SK-N-SH treated with all-trans-retinoic acid at 6 μM for 48 hours (cell line): ENCODE measurements at regions not wholly inside any gene's neighbourhood (a gene's known extent, or its start where the extent isn't known, plus 50 kb on each side); places are given as distances from the start of the nearest gene placed in this dataset.

Source experiments
- ATAC-seq: fragments of 200-7000 bp; cut with Tn5 transposase; 3 replicates; pipeline ENCODE4 v1.9.1; 2020; ENCODE audit warnings: mild to moderate bottlenecking, moderate library complexity
- ARNTL ChIP-seq: fragments of 450-650 bp; formaldehyde crosslinking; IDR thresholded peaks from 2 replicates; pipeline ENCODE4 v1.5.0; 2020; ENCODE audit warnings: low read depth, mild to moderate bottlenecking, moderate library complexity, borderline replicate concordance
- BACH2 ChIP-seq: fragments of 250-450 bp; sonication (Bioruptor Pico); IDR thresholded peaks from 2 replicates; pipeline ENCODE4 v1.9.0; 2021; ENCODE audit warnings: mild to moderate bottlenecking, borderline replicate concordance
- CSDC2 ChIP-seq: fragments of 250-450 bp; sonication (Bioruptor Pico); IDR thresholded peaks from 2 replicates; pipeline ENCODE4 v1.5.0; 2020; ENCODE audit warnings: mild to moderate bottlenecking, moderate library complexity
- ESRRG ChIP-seq: fragments of 250-450 bp; sonication (Bioruptor Pico); IDR thresholded peaks from 2 replicates; pipeline ENCODE4 v1.6.1; 2021; ENCODE audit warnings: mild to moderate bottlenecking
- GLIS3 ChIP-seq: fragments of 250-450 bp; sonication (Bioruptor Pico); IDR thresholded peaks from 2 replicates; pipeline ENCODE4 v1.5.0; 2020; ENCODE audit warnings: mild to moderate bottlenecking, moderate library complexity
- OSR1 ChIP-seq: fragments of 250-450 bp; sonication (Bioruptor Pico); IDR thresholded peaks from 2 replicates; pipeline ENCODE4 v1.8.0; 2022; ENCODE audit warnings: moderate library complexity, mild to moderate bottlenecking, inconsistent platforms
- PPARA ChIP-seq: fragments of 250-450 bp; sonication (Bioruptor Pico); IDR thresholded peaks from 2 replicates; pipeline ENCODE4 v1.5.0; 2020; ENCODE audit warnings: mild to moderate bottlenecking, borderline replicate concordance
- RARB ChIP-seq: fragments of 250-450 bp; sonication (Bioruptor Pico); IDR thresholded peaks from 2 replicates; pipeline ENCODE4 v1.8.0; 2021; ENCODE audit warnings: mild to moderate bottlenecking, moderate library complexity
- SNAI2 ChIP-seq: fragments of 250-450 bp; sonication (Bioruptor Pico); IDR thresholded peaks from 2 replicates; pipeline ENCODE4 v1.5.0; 2020; ENCODE audit warnings: mild to moderate bottlenecking, moderate library complexity
- TCF4 ChIP-seq: fragments of 250-450 bp; sonication (Bioruptor Pico); IDR thresholded peaks from 2 replicates; pipeline ENCODE4 v1.8.0; 2021; ENCODE audit warnings: mild to moderate bottlenecking, moderate library complexity, borderline replicate concordance
- TOX ChIP-seq: fragments of 250-450 bp; sonication (Bioruptor Pico); IDR thresholded peaks from 2 replicates; pipeline ENCODE4 v1.8.0; 2021; ENCODE audit warnings: mild to moderate bottlenecking, moderate library complexity, borderline replicate concordance
- ZC3H10 ChIP-seq: fragments of 250-450 bp; sonication (Bioruptor Pico); IDR thresholded peaks from 2 replicates; pipeline ENCODE4 v1.5.1; 2021; ENCODE audit warnings: mild to moderate bottlenecking, moderate library complexity
- ZFP3 ChIP-seq: fragments of 250-450 bp; sonication (Bioruptor Pico); IDR thresholded peaks from 2 replicates; pipeline ENCODE4 v1.5.0; 2020; ENCODE audit warnings: mild to moderate bottlenecking, moderate library complexity
- ZFP30 ChIP-seq: fragments of 450-650 bp; formaldehyde crosslinking; IDR thresholded peaks from 2 replicates; pipeline ENCODE4 v1.5.0; 2022; ENCODE audit warnings: mild to moderate bottlenecking, moderate library complexity
- ZNF565 ChIP-seq: fragments of 450-650 bp; formaldehyde crosslinking; conservative IDR thresholded peaks from 2 replicates; pipeline ENCODE4 v1.5.0; 2020; ENCODE audit warnings: low read depth, mild to moderate bottlenecking, moderate library complexity
- ZNF70 ChIP-seq: fragments of 450-650 bp; formaldehyde crosslinking; IDR thresholded peaks from 2 replicates; pipeline ENCODE4 v1.5.0; 2020; ENCODE audit warnings: mild to moderate bottlenecking, moderate library complexity
- ZNF8 ChIP-seq: fragments of 450-650 bp; formaldehyde crosslinking; IDR thresholded peaks from 2 replicates; pipeline ENCODE4 v1.5.0; 2020; ENCODE audit warnings: mild to moderate bottlenecking, moderate library complexity
- TF ChIP-seq, protein P1 (sequence below): fragments of 250-450 bp; sonication (Bioruptor Pico); IDR thresholded peaks from 2 replicates; pipeline ENCODE4 v1.5.1; 2021; ENCODE audit warnings: mild to moderate bottlenecking, moderate library complexity
- TF ChIP-seq, protein P2 (sequence below): fragments of 250-450 bp; sonication (Bioruptor Pico); IDR thresholded peaks from 2 replicates; pipeline ENCODE4 v1.5.0; 2020; ENCODE audit warnings: mild to moderate bottlenecking, moderate library complexity
- TF ChIP-seq, protein P3 (sequence below): fragments of 250-450 bp; sonication (Bioruptor Pico); IDR thresholded peaks from 2 replicates; pipeline ENCODE4 v1.5.1; 2020; ENCODE audit warnings: low read depth, mild to moderate bottlenecking, moderate library complexity
- TF ChIP-seq, protein P4 (sequence below): fragments of 250-450 bp; sonication (Bioruptor Pico); IDR thresholded peaks from 2 replicates; pipeline ENCODE4 v1.8.0; 2020; ENCODE audit warnings: mild to moderate bottlenecking, moderate library complexity, borderline replicate concordance
- TF ChIP-seq, protein P5 (sequence below): fragments of 250-450 bp; sonication (Bioruptor Pico); IDR thresholded peaks from 2 replicates; pipeline ENCODE4 v1.8.0; 2021; ENCODE audit warnings: low read depth, mild to moderate bottlenecking, moderate library complexity, borderline replicate concordance

DNA sequence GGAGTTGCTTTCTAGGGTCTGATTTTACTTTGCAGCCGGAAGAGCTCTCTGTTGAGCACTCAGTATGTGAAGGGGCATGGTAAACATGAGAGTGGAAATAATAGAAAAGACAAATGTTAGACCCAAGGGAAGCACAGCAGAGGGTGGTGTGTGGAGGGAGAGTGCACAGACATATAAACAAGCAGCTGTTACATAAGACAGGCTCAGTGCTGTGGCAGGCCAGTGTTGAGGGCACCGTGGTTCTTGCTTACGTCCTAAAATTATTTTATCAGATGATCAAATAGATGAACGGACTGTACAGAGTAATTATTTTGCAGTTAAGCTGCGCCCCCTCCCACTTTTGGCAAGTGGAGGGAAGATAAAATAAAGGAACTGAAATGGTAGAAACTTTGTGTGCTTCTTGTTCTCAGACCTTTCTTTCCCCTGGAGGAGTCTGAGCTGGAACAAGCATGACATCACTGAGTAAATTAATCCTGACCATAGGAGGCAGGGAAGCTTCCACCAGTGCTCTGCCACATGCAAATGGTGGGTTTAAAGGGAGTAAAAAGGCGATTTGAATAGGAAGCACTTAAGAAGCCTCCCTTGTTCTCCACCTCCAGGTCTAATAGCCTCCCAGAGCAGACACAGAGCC is 205.6 kb downstream of the IL20RB start:
- ATAC-seq: no peak
- no peak for TF ChIP-seq ARNTL (CRISPR knock-in tag)
- TF ChIP-seq ZNF8 (CRISPR knock-in tag): no peak
- no peak for TF ChIP-seq ZFP30 (CRISPR knock-in tag)
- TF ChIP-seq ZFP3 (CRISPR knock-in tag): no peak
- no peak for TF ChIP-seq TCF4 (CRISPR knock-in tag)
- no peak for TF ChIP-seq TOX (CRISPR knock-in tag)
- TF ChIP-seq, protein P1, sequence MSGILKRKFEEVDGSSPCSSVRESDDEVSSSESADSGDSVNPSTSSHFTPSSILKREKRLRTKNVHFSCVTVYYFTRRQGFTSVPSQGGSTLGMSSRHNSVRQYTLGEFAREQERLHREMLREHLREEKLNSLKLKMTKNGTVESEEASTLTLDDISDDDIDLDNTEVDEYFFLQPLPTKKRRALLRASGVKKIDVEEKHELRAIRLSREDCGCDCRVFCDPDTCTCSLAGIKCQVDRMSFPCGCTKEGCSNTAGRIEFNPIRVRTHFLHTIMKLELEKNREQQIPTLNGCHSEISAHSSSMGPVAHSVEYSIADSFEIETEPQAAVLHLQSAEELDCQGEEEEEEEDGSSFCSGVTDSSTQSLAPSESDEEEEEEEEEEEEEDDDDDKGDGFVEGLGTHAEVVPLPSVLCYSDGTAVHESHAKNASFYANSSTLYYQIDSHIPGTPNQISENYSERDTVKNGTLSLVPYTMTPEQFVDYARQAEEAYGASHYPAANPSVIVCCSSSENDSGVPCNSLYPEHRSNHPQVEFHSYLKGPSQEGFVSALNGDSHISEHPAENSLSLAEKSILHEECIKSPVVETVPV (CRISPR knock-in tag): no peak
- TF ChIP-seq, protein P2, sequence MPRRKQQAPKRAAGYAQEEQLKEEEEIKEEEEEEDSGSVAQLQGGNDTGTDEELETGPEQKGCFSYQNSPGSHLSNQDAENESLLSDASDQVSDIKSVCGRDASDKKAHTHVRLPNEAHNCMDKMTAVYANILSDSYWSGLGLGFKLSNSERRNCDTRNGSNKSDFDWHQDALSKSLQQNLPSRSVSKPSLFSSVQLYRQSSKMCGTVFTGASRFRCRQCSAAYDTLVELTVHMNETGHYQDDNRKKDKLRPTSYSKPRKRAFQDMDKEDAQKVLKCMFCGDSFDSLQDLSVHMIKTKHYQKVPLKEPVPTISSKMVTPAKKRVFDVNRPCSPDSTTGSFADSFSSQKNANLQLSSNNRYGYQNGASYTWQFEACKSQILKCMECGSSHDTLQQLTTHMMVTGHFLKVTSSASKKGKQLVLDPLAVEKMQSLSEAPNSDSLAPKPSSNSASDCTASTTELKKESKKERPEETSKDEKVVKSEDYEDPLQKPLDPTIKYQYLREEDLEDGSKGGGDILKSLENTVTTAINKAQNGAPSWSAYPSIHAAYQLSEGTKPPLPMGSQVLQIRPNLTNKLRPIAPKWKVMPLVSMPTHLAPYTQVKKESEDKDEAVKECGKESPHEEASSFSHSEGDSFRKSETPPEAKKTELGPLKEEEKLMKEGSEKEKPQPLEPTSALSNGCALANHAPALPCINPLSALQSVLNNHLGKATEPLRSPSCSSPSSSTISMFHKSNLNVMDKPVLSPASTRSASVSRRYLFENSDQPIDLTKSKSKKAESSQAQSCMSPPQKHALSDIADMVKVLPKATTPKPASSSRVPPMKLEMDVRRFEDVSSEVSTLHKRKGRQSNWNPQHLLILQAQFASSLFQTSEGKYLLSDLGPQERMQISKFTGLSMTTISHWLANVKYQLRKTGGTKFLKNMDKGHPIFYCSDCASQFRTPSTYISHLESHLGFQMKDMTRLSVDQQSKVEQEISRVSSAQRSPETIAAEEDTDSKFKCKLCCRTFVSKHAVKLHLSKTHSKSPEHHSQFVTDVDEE (CRISPR knock-in tag): no peak
- no peak for TF ChIP-seq OSR1
- TF ChIP-seq, protein P3, sequence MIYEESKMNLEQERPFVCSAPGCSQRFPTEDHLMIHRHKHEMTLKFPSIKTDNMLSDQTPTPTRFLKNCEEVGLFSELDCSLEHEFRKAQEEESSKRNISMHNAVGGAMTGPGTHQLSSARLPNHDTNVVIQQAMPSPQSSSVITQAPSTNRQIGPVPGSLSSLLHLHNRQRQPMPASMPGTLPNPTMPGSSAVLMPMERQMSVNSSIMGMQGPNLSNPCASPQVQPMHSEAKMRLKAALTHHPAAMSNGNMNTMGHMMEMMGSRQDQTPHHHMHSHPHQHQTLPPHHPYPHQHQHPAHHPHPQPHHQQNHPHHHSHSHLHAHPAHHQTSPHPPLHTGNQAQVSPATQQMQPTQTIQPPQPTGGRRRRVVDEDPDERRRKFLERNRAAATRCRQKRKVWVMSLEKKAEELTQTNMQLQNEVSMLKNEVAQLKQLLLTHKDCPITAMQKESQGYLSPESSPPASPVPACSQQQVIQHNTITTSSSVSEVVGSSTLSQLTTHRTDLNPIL (CRISPR knock-in tag): no peak
- TF ChIP-seq ZNF70: no peak

DNA sequence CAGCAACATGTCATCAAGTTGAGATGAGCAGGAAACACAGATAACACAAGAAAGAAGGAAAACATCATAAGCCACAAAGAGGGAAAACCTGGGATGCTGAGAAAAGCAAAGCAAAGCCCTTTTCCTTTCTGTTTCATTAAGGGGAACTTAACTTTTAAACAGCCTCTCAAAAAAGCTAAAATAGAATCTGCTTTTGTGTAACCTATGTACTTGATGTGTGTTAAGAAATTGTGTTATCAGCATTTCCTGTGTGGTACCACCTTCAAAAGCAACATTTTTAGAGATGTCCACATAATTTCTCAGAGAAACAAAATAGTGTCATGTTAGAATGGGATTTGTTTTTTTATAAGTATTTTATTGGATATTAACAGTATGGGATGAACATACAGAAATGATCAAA is 206.2 kb downstream of the IL20RB start:
- TF ChIP-seq CSDC2 (CRISPR knock-in tag) (no peak), PPARA (CRISPR knock-in tag) (no peak), ZNF565 (no peak), GLIS3 (no peak), ZNF70 (no peak), RARB (CRISPR knock-in tag) (no peak), ZC3H10 (CRISPR knock-in tag) (no peak), ESRRG (no peak), ZNF8 (CRISPR knock-in tag) (no peak), TCF4 (CRISPR knock-in tag) (no peak), SNAI2 (no peak), TOX (CRISPR knock-in tag) (no peak), BACH2 (CRISPR knock-in tag) (no peak), ZFP3 (CRISPR knock-in tag) (no peak)
- TF ChIP-seq, protein P4, sequence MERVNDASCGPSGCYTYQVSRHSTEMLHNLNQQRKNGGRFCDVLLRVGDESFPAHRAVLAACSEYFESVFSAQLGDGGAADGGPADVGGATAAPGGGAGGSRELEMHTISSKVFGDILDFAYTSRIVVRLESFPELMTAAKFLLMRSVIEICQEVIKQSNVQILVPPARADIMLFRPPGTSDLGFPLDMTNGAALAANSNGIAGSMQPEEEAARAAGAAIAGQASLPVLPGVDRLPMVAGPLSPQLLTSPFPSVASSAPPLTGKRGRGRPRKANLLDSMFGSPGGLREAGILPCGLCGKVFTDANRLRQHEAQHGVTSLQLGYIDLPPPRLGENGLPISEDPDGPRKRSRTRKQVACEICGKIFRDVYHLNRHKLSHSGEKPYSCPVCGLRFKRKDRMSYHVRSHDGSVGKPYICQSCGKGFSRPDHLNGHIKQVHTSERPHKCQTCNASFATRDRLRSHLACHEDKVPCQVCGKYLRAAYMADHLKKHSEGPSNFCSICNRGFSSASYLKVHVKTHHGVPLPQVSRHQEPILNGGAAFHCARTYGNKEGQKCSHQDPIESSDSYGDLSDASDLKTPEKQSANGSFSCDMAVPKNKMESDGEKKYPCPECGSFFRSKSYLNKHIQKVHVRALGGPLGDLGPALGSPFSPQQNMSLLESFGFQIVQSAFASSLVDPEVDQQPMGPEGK (CRISPR knock-in tag): no peak
- TF ChIP-seq, protein P5, sequence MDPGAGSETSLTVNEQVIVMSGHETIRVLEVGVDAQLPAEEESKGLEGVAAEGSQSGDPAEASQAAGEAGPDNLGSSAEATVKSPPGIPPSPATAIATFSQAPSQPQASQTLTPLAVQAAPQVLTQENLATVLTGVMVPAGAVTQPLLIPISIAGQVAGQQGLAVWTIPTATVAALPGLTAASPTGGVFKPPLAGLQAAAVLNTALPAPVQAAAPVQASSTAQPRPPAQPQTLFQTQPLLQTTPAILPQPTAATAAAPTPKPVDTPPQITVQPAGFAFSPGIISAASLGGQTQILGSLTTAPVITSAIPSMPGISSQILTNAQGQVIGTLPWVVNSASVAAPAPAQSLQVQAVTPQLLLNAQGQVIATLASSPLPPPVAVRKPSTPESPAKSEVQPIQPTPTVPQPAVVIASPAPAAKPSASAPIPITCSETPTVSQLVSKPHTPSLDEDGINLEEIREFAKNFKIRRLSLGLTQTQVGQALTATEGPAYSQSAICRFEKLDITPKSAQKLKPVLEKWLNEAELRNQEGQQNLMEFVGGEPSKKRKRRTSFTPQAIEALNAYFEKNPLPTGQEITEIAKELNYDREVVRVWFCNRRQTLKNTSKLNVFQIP (CRISPR knock-in tag): no peak

More for the DNA sequence above, 206.2 kb downstream of the IL20RB start:
- ATAC-seq: no peak
